ENCODE measurements at regions not wholly inside any gene's neighbourhood (a gene's known extent, or its start where the extent isn't known, plus 50 kb on each side); places are given as distances from the start of the nearest gene placed in this dataset.

GRCh38 chr6:44050872-44051505, 76.3 kb downstream of the MRPL14 start:
- no peak for DNase-seq (ENCODE audit: low read depth in 4 of 4, low spot score in 3 of 4)

- DNase-seq (ENCODE audit: low read depth in 4 of 4, low spot score in 3 of 4), result no peak
These were observed 77.0 kb downstream of the MRPL14 start for GRCh38 chr6:44049989-44050871.

- no peak for DNase-seq (ENCODE audit: low read depth in 4 of 4, low spot score in 3 of 4)
These were observed 77.9 kb downstream of the MRPL14 start for GRCh38 chr6:44049163-44049988.

GRCh38 chr6:44048277-44048676, 79.0 kb downstream of the MRPL14 start:
- no peak for DNase-seq (ENCODE audit: low read depth in 4 of 4, low spot score in 3 of 4)

- no peak for DNase-seq (ENCODE audit: low read depth in 4 of 4, low spot score in 3 of 4)
These were observed 79.5 kb downstream of the MRPL14 start for GRCh38 chr6:44047801-44048200.

GRCh38 chr6:44047179-44047546, 80.1 kb downstream of the MRPL14 start:
- DNase-seq (ENCODE audit: low read depth in 4 of 4, low spot score in 3 of 4), result no peak

GRCh38 chr6:44046516-44047178, 80.6 kb downstream of the MRPL14 start:
- no peak for DNase-seq (ENCODE audit: low read depth in 4 of 4, low spot score in 3 of 4)

- DNase-seq (ENCODE audit: low read depth in 4 of 4, low spot score in 3 of 4), result no peak
These were observed 81.6 kb downstream of the MRPL14 start for GRCh38 chr6:44045672-44046015.

- DNase-seq (ENCODE audit: low read depth in 4 of 4, low spot score in 3 of 4), result no peak
These were observed 82.1 kb downstream of the MRPL14 start for GRCh38 chr6:44044940-44045671.

GRCh38 chr6:44044154-44044539, 83.1 kb downstream of the MRPL14 start:
- DNase-seq (ENCODE audit: low read depth in 4 of 4, low spot score in 3 of 4), result no peak

- no peak for DNase-seq (ENCODE audit: low read depth in 4 of 4, low spot score in 3 of 4)
These were observed 83.6 kb downstream of the MRPL14 start for GRCh38 chr6:44043479-44044153.

- no peak for DNase-seq (ENCODE audit: low read depth in 4 of 4, low spot score in 3 of 4)
These were observed 84.2 kb downstream of the MRPL14 start for GRCh38 chr6:44042989-44043478.

- no peak for DNase-seq (ENCODE audit: low read depth in 4 of 4, low spot score in 3 of 4)
These were observed 84.8 kb downstream of the MRPL14 start for GRCh38 chr6:44042261-44042988.

- DNase-seq (ENCODE audit: low read depth in 4 of 4, low spot score in 3 of 4), result no peak
These were observed 85.6 kb downstream of the MRPL14 start for GRCh38 chr6:44041461-44042260.

- DNase-seq (ENCODE audit: low read depth in 4 of 4, low spot score in 3 of 4), result no peak
These were observed 86.5 kb downstream of the MRPL14 start for GRCh38 chr6:44040786-44041185.

GRCh38 chr6:44039839-44040350, 87.4 kb downstream of the MRPL14 start:
- no peak for DNase-seq (ENCODE audit: low read depth in 4 of 4, low spot score in 3 of 4)

- no peak for DNase-seq (ENCODE audit: low read depth in 4 of 4, low spot score in 3 of 4)
These were observed 88.0 kb downstream of the MRPL14 start for GRCh38 chr6:44039191-44039719.
